ENCODE measurements at regions not wholly inside any gene's neighbourhood (a gene's known extent, or its start where the extent isn't known, plus 50 kb on each side); places are given as distances from the start of the nearest gene placed in this dataset.

DNA sequence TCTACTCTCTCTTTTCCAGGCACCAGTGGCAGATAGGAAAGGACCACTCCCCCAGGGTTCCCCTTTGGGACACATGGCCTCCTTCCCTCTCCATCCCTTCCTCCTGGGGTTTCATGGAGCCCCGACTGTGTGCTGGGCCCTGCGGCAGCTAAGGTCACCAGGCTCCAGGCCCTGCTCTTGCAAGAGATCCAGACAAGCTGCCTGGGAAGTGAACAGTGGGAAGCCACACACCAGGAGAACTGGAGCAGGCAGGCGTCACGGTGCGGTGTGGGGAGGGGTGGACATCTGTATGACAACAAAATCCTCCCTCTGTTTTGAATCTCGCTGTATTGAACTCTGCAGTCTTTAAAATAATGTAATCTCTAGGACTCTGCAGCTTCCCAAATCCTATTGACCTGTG lies 330.1 kb downstream of the UQCRFS1 start:
- no peak for DNase-seq (ENCODE audit: low read depth)

- DNase-seq (ENCODE audit: low read depth): no peak
Measured at GRCh38 chr19:28881616-28882015, 331.3 kb downstream of the UQCRFS1 start.

GRCh38 chr19:28880735-28881401 lies 332.1 kb downstream of the UQCRFS1 start:
- DNase-seq (ENCODE audit: low read depth): no peak

- DNase-seq (ENCODE audit: low read depth): peak; percentile 9
Measured at GRCh38 chr19:28878862-28879566, 333.9 kb downstream of the UQCRFS1 start.

GRCh38 chr19:28876609-28877123 lies 336.3 kb downstream of the UQCRFS1 start:
- DNase-seq (ENCODE audit: low read depth): no peak

GRCh38 chr19:28874742-28875141 lies 338.2 kb downstream of the UQCRFS1 start:
- no peak for DNase-seq (ENCODE audit: low read depth)

DNA sequence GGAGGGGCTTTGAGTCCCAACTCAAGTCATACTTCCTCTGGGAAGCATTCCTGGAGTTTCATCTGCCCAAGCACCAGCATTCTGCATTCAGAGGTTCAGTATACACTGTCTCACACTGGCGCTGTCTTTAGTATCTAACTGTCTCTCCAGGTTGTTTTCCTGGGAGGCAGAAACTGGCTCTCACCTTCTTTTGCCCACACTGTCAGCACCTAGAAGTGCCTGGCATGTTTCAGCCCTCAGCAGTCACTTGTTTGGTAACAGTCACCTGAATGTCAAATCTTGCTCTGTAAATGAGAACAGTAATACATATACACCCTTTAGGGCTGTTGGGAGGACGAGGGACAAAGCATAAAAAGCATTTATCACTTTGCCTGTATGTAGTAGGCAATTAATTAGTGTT lies 339.6 kb downstream of the UQCRFS1 start:
- DNase-seq (ENCODE audit: low read depth): no peak

DNA sequence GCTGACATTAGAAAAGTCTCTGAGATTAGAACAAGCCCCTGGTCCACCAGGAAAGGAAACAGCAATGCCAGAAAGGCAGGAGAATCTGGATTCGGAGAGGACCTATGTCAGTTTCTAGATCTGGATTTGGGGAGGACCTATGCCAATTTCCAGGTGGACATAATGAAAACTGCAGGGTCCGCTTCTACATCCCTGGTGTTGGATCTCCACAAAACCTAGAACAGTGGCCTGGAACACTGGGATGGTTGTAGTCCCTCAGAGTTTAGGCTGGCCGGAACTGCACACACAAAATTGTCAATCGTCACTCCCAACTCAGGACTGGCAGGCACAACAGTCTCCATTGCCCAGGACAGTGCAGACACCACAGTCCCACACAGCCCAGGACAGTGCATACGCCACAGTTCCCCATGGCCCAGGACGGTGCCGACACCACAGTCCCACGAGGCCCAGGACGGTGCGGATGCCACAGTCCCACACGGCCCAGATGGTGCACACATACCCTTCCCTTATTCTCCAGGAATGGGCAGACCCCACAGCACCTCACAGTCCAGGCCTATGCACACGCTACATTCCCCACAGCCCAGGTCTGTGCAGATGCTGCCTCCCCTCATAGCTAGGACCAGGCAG lies 341.7 kb downstream of the UQCRFS1 start:
- DNase-seq (ENCODE audit: low read depth): no peak

- DNase-seq (ENCODE audit: low read depth): no peak
Measured at GRCh38 chr19:28869459-28869858, 343.5 kb downstream of the UQCRFS1 start.

DNA sequence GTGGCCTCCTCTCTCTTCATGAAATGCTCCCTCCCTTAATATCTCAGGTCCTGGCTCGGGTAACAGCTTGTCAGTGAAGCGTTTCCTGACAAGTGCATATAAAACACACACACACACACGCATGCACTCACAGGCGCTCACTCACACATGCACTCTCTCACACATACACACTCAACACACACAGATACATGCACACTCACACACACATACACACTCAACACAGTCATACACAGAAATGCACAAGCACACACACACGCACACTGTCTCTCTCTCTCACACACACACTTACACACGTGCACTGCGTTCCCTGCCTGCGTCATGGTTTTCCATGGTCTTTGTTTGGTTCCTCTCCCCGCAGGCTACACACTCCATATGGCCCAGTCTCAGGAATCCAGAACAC lies 344.1 kb downstream of the UQCRFS1 start:
- DNase-seq (ENCODE audit: low read depth): no peak

GRCh38 chr19:28867978-28868377 lies 345.0 kb downstream of the UQCRFS1 start:
- DNase-seq (ENCODE audit: low read depth): no peak

GRCh38 chr19:28864577-28865042 lies 348.3 kb downstream of the UQCRFS1 start:
- no peak for DNase-seq (ENCODE audit: low read depth)

DNA sequence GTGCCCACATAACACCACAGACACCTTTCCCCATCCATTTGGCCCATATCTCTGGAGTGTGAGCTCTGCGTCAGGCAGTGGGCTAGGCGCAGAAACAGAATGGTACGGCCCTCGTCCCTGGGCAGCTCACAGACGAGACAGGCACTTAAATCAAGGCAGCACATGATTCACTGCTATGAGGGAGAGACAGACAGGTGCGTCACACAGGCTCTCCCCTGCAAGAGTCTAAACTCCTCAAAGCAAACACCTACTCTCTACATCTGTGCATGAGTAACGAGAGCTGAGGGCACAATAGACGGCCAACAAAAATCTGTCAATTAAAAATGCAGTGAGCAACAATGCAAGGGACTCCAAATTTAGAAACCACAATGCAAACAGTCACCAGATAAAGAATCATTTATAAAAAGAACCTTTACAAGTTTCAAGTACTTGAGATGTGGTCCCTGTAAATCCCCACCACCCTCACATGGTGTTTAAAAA lies 348.9 kb downstream of the UQCRFS1 start:
- no peak for DNase-seq (ENCODE audit: low read depth)

DNA sequence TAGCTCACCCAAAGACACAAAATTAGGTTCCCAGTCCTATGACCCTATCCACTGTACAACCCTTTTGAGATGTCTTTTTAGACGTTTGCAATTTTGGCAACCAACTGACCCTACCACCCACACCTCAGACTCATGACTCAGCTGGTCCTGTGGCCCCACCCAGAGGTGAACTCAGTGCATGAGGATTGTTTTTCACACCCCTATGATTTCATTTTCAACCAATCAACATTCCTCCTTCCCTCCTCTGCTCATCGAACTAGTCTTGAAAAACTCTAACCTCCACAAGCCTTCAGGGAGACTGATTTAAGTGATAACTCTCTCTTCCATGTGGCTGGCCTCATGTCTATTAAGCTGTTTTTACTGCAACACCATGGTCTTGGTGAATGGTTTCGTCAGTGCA lies 350.7 kb downstream of the UQCRFS1 start:
- DNase-seq (ENCODE audit: low read depth): no peak

DNA sequence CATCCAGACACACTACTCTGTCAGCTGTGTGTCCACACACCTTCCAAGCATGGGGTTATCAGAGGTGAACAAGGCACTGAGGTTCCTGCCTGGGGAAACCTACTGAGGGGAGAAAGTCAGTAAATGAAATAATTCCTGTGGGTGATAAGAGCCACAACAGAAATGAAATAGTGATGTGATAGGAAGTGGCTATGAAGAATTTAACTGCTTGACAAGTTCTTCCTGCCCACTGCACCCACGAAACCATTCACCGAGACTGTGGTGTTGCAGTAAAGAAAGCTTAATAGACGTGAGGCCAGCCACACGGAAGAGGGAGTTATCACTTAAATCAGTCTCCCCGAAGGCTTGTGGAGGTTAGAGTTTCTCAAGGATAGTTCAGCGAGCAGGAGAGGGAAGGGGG lies 353.1 kb downstream of the UQCRFS1 start:
- no peak for DNase-seq (ENCODE audit: low read depth)

DNA sequence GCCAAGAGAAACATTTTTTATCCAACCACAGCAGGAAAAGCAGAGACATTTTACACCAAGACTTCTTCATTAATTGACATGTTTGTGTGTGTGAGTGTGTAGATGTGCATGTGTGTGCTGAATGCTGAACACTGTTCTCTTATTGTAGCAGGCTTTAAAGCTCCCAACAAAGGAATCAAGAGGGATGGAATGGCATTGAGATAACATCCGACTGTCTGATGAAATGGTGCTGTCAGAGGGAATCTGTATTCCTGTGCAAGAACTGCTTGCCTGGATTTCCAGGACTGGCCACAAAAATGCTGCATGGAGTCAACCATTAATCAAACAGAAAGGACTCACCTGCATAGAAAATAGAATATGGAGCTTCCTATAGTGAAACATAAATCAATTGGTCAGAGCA lies 354.0 kb downstream of the UQCRFS1 start:
- no peak for DNase-seq (ENCODE audit: low read depth)

DNA sequence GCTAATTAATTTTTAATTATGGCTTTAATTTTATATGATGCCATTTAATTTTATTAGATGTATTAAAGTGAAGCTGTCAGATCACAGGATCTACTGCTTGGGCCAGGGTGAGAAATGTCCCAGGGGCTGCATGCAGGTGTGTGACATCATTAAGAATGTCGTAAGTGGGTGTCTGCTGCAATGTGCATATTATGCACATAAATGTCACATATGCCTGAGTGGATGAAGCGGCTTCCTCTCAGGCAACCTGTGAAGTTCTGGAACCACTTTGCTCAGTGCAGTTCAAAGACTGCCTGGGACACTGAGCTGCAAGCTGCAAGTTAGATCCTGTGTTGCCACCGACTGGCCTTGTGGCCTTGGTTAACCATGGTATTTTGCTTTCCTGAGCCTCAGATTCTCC lies 355.0 kb downstream of the UQCRFS1 start:
- DNase-seq (ENCODE audit: low read depth): no peak

- no peak for DNase-seq (ENCODE audit: low read depth)
Measured at GRCh38 chr19:28855216-28855615, 357.7 kb downstream of the UQCRFS1 start.

- no peak for DNase-seq (ENCODE audit: low read depth)
Measured at GRCh38 chr19:28847468-28847867, 365.5 kb downstream of the UQCRFS1 start.

DNA sequence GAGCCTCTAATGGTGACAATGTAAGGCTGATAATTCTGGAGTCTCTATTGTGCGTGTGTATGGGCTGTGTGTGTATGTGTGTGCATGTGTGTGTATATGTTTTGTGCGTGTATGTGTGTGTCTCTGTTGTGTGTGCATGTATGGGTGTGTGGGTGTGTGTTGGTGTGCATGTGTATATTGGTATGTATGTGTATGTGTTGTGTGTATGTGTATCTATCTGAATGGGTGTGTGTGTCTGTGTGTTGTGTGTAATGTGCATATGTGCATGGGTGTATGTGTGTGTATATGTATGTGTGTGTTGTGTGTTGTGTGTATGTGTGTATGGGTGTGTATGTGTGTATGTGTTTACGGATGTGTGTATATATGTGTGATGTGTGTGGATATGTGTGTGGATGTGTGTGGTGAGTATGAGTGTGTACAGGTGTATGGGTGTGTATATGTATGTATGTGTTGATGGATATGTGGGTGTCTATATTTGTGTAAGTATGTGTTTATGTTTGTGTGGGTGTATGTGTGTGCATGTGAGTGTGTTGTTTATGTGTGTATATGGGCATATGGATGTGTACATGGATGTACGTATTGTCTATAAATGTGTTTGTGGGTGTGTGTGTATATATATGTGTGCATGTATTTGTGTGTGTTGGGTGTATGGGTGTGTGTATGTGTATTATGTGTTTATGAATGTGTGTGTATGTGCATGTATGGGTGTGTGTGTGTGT lies 366.7 kb downstream of the UQCRFS1 start:
- no peak for DNase-seq (ENCODE audit: low read depth)

GRCh38 chr19:28843761-28844492 lies 369.0 kb downstream of the UQCRFS1 start:
- no peak for DNase-seq (ENCODE audit: low read depth)

DNA sequence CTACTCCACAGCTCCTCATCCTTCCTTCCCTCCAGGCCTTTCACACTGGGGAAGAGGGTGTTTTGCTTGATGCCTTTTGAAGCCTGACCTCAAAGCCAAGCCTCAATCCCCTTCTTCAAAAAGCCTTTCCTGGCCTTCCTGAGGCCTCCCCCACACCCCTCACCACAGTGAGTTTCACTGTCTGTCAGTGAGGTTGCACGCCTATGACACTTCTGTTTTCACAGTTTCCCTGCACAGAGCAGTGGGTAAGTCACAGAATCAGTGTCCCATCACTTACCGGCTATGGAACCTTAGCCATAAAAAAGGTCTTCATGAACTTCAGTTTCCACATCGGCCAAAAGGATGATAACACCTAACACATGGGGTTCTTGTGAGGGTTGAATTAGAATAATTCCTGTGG lies 371.4 kb downstream of the UQCRFS1 start:
- DNase-seq (ENCODE audit: low read depth): no peak

All from activated T-helper 9 cell treated with anti-CD3 and anti-CD28 coated beads, Interleukin-2, amount 50 U/mL, for 16 hours (primary cell).